VCaP (cell line): ENCODE measurements at regions not wholly inside any gene's neighbourhood (a gene's known extent, or its start where the extent isn't known, plus 50 kb on each side); places are given as distances from the start of the nearest gene placed in this dataset.
A peak's percentile ranks its signal among the peaks of the same experiment; 100 is the strongest.

Source experiments
- H3K27ac ChIP-seq: fragments of 450-650 bp; 2 replicates; pipeline ENCODE4 v1.5.1; 2017
- CTCF ChIP-seq: fragments of 450-650 bp; conservative IDR thresholded peaks from 2 replicates; pipeline ENCODE4 v1.5.1; 2017; ENCODE audit warnings: mild to moderate bottlenecking, moderate library complexity

DNA sequence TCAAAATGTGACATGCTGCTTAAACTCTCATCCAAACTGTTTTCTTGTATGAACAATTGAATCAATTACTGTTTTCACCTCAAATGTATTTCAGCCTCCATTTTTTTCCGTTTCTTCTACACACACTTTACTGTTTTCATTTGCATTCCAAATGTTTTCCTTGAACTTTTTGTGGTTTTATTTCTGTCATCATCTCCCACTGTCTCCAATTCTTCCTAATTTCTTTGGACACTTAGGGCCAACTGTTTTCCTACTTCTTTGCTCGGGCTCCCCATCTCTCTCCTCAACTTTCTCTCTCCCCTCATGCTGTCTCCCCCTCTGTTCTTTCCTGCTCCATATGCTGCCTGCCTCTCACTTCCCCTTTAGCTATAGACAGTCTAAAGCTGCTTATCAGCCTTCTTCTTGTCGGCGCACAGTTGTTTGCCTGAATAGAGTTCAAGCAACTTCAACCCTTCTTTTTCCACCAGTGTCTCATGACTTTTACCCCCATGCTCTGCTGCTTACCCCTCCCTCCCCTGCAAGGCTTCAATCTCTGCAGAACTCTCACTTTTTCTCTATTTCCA is 443.4 kb downstream of the DTWD2 start:
- TF ChIP-seq CTCF: no peak
- no peak overlapping the region for H3K27ac ChIP-seq

DNA sequence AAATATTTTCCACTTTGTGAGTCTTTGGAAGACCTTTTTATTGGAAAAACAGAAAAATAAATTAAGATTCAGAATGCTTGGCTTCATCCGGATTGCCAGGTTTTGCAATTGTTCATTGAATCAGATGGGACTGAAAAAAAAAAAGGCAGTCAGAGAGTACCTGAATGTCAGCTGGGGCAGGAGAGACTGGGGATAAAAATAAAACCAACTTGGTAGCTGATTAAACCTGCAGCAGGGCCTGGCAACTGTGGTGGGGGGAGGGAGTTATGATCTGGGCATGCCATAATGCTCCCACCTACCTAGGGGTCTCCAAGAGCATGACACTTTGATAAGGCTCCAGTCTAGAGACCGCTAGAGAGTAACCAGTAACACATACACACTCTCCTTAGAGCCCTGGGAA is 454.4 kb downstream of the DTWD2 start:
- TF ChIP-seq CTCF: no peak
- no peak overlapping the region for H3K27ac ChIP-seq

GRCh38 chr5:118533156-118533555 is 455.2 kb downstream of the DTWD2 start:
- no peak for TF ChIP-seq CTCF
- H3K27ac ChIP-seq: no peak overlapping the region

DNA sequence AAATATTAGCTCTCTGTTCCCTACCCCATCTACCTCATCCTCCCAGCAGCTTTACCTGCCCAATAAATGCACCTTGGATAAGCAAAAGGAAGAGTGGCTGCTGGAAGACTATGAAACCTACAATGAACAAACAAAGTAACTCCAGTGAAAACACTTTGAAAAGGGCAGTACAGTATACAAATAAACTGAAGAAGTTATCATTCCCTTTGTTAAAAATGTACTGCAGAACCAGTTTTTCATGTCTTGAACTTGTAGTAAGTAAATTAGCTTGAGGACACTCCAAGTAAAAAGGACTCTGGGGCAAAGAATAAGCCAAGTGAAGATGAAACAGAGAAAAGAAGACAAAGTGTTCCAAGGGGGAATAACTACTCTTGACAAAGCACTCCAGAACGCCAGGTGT is 457.1 kb downstream of the DTWD2 start:
- H3K27ac ChIP-seq: peak overlapping the region; percentile 88

GRCh38 chr5:118529361-118530144 is 458.8 kb downstream of the DTWD2 start:
- TF ChIP-seq CTCF: no peak
- peak overlapping the region; percentile 88 for H3K27ac ChIP-seq

More for the DNA sequence above, 457.1 kb downstream of the DTWD2 start:
- no peak for TF ChIP-seq CTCF

DNA sequence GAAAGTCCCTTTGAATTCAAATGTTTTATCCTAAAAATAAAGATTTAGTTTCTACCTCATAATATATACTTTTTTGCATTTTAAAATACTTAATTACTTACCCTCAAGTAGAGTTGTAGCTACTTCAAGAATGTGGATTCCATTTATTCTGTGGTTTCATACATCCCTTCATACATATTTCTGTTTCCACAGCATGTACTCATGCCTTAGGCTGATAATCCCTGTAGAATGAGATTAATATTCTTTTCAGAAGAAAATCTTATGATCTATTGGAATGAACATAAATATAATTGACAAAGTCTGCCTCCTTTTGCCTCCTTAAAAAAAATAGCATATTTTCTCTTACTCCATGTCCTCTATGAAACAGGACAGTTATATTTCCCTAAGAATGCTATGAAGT is 465.7 kb downstream of the DTWD2 start:
- TF ChIP-seq CTCF: no peak
- H3K27ac ChIP-seq: no peak overlapping the region

GRCh38 chr5:118520771-118521415 is 467.5 kb downstream of the DTWD2 start:
- TF ChIP-seq CTCF: no peak
- H3K27ac ChIP-seq: no peak overlapping the region
